Fibroblast of skin of scalp (primary cell): ENCODE measurements at regions not wholly inside any gene's neighbourhood (a gene's known extent, or its start where the extent isn't known, plus 50 kb on each side); places are given as distances from the start of the nearest gene placed in this dataset.

Source experiments
- DNase-seq: peaks from one replicate; pipeline ENCODE4 v3.0.0-alpha.2; 2013

DNA sequence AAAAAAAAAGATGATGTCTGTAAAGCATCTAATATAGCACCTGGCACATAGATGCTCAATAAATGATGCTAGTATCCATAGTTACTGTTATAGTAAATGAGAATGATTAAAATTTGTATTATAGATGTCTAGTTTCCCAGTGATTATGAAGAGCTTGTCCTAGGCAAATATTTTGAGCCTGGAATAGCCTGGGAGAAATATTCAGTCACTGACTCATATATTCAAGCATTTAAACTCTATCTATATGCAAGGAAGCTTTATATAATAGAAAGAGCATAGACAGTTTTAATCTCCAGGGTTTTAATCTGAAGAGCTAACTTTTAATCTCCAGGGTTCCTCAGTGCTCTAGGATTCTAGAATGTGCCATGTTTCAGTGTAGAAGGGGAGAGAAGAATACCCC is 91.5 kb upstream of the VASH1 start:
- DNase-seq = no peak

DNA sequence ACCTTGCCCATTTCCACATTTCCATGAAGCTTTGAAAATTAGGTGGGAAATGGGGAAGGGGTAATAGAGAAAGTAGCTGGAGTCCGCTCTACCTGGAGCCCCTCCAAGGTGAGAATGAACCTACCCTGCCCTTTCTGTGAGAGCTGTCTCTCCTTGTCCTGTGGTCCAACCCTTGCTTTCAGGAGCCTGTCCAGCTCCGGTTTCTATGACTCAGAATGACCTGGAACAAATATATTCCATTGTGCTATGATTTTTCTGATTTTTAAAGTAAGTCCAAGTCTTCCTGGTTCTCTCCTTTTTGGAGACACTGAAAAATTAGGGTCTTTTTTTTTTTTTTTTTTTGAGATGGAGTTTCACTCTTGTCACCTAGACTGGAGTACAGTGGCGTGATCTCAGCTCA is 89.1 kb upstream of the VASH1 start:
- no peak for DNase-seq

DNA sequence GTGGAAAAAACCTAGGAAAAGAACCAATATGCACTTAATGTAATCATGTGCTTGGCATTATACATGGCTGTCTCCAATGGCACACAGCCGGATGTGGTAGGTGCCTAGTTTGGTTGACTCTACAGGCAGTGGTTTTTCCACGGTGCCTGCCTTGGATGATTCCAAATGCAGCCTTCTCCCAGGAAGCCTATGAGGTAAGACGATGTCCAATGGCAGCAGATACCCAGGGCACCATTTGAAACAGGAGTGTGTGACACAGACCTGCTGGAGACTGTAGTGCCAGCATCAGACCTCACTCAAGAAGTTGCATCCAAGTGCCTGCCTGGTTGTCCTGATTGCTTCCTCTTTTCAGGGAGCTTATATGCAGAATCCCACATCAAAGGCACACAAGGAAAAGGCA is 88.0 kb upstream of the VASH1 start:
- no peak for DNase-seq

DNA sequence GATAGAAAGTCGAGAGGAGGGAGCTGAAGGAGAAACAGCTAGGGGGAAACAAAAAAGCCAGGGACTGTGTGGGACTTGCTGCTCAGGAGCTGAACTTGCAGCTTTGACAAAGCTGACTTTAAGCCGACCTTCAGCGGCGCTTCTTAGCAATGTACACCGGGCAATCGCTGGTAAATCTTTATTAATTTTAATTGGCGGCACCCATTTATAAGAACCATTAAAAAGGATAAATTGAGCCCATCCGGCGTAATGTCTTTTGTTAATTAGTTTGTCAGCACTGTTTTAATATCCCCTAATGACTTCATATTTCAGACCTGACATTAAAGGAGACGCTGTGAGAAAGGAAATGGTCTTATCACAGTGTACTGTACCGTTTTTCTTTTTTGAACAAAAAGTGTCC is 86.2 kb upstream of the VASH1 start:
- DNase-seq = no peak

DNA sequence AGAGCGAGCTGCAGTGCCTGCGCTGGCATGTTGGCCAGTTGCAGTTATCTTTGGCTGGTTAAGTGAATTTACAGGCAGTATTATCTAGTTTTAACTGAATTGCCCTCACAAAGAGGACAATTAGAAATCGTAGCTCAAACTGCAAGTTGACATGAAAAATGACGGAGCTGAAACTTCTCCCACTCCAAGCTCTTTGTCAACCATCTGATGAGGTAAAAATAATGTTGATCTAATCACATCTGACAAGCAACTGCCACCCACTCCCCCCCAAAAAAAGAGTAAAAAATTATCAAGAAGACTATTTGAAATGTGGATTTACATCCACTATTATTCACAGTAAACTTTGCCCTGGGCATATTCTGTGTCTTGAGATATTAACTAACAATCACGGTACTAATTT is 84.7 kb upstream of the VASH1 start:
- DNase-seq = no peak

DNA sequence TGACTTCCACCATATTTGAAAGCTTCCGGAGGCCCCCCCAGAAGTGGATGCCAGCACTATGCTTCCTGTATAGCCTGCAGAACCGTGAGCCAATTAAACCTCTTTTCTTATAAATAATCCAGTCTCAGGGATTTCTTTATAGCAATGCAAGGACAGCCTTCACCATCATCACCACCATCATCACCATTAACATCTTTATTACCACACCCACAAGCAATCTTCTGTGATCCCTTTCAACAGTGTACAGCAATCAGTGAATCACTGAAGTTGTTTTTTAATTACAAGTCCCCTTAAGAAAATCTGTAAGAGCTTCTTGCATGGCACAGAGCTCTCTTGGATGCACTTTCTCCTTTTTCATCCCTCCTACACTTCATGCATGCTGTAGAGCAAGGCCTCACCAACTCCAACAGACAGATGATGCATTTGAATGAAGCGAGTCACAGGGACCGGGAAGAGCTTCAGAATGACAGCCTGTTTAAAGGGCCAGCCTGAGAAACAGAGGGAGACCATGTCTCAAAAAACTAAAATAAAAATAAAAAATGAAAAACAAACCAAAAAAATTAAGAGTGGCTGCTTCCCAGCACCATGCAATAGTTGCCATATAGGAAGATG is 83.6 kb upstream of the VASH1 start:
- no peak for DNase-seq

GRCh38 chr14:76678244-76678800 is 82.9 kb upstream of the VASH1 start:
- DNase-seq = no peak

GRCh38 chr14:76682367-76682766 is 78.9 kb upstream of the VASH1 start:
- DNase-seq = no peak

DNA sequence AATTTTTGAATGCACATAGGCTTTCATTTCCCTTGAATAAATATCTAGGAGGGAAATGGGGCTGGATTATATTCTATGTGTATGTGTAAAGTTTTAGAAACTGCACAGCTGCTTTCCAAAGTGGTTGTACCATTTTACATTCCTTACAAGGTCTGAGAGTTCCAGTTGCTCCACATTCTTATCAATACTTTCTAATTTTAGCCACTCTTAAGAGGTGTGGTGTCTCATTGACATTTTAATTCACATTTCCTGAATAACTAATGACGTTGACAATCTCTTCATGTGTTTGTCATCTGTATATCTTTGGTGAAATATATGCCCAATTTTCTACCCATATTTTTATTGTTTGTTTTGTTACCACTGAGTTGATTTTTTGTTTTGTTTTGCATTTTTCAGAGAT is 74.6 kb upstream of the VASH1 start:
- no peak for DNase-seq

DNA sequence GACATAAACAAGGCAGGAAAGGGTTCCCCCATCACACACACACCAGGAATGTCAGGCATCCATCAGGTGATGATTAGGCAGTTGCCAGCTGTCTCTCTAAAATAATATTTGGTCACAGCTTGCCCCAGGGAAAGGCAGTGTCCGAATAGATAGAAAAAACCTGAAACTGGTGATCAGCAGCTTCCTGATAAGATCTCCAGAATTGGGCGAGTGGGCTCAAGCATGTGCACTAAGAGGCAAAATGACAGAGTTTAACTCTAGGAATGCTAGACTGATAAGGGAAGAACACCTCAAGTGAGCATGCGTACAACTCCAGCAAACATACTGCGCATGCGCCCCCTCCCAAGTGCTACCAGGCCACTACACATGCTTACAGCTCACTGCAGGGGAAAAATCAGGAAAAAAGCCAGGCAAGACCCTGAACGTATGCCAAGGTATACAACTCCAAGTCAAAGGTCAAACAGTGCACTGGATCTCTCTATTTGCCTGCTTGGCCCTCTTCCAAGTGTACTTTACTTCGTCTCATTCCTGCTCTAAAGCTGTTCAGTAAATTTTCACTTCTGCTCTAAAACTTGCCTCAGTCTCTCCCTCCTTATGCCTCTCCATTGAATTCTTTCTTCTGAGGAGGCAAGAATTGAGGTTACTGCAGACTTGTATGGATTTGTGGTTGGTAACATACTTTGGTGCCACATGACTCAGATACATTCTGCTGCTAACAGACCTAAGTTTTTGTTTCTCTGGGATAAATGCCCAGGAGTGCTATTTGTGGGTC is 73.5 kb upstream of the VASH1 start:
- peak; percentile 25 for DNase-seq

DNA sequence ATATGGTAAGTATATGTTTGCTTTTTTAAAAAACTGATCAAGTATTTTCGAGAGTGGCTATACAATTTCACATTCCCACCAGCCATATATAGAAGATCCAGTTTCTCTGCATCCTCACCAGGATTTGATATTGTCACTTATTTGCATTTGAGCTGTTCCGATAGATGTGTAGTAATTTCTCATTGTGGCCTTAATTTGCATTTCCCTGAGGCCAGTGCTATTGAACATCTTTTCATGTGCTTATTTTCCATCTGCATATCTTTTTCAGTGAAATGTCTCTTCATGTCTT is 72.9 kb upstream of the VASH1 start:
- no peak for DNase-seq

DNA sequence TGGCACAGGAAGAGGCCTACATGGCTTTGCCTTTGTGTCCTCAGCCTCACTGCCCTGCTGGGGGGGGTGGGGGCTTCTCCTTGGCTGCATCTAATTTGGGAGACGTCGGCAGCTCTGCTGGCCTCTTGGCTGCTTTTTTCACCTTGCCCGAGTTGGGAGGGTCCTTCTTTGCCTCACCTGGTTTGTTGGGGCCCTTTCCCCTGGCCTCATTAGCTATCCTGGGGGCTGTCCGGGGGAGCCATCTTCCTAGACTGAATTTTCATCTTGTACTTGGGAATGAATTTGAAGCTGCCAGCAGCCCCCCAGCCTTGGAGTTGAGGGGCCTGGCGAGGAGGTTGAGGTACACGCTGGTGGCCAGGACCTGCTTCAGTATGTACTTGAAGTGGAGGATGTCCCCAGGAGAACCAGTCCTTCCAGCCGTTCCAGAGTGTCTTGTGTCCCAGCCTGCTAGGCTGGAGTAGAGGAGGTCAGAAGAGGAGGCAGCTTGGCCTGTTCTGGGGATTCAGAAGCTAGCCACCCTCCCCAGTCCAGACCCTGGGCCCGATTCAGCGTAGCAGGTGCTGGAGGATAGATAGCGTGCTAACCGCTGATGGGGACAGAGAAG is 70.7 kb upstream of the VASH1 start:
- DNase-seq = no peak

- no peak for DNase-seq
Observed at GRCh38 chr14:76694106-76694505, 67.2 kb upstream of the VASH1 start.

GRCh38 chr14:76695263-76695920 is 65.9 kb upstream of the VASH1 start:
- no peak for DNase-seq

DNA sequence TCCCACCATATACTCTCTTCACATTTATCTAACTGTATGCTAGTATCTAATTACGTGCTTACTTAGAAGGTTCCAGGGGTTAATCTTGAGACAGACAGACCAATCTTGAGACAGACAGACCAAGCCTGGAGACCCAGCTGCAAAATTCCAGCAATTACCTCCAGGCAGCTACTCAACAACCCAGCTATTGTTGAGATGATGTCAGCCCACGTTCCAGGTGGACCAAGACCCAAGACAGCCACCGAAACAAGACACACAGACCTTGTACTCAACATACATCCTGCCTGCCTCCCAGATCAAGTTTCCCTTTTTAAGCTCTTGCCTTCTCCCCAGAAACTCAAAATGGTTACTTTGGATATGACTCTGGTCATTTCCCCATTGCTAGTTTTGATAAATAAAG is 64.9 kb upstream of the VASH1 start:
- no peak for DNase-seq

- no peak for DNase-seq
Observed at GRCh38 chr14:76696791-76697190, 64.5 kb upstream of the VASH1 start.

GRCh38 chr14:76697246-76697905 is 63.9 kb upstream of the VASH1 start:
- peak; percentile 28 for DNase-seq

- no peak for DNase-seq
Observed at GRCh38 chr14:76698191-76698590, 63.1 kb upstream of the VASH1 start.

DNA sequence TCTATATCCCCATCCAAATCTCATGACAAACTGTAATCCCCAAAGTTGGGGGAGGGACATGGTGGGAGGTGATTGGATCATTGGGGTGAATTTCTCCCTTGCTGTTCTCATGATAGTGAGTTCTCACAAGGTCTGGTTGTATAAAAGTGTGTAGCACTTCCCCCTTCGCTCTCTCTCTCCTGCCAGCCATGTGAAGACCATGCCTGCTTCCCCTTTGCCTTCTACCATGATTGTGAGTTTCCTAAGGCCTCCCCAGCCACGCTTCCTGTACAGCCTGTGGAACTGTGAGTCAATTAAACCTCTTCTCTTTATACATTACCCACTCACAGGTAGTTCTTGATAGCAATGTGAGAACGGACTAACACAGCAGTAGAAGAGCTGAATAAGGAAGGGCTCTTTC is 62.6 kb upstream of the VASH1 start:
- DNase-seq = no peak

DNA sequence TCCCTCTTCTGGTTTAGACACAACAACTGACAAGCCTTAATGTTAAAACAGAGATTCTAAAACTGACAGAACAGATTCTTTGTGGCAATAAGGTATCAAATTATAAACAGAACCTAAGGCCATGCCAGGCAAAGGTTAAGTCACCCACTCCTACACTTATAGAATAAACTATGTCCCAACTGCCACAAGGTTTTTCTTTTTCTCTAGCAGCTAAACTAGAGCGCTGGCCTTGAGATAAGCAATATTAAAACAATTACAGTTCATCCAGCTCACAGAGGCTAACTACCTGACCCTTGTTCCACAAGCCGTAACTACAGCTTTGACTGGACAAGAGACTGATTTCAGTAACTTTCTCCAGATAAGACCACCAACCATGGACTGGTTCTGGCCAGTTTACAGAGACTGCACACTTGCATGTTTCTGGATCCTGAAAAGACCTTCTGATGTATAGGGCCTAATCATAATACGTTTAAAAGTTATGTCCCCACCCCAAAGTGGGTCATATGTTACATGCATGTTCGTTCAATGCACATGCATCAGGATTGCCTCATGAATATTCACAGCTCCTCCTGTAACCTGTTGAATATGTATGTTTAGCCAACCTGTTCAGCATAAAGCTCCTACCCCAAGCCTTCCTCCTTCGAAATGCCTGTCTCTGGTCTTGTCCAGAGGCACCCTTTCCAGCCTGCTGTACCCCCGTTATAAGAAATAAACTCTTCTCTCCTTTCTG is 61.9 kb upstream of the VASH1 start:
- DNase-seq = no peak

- no peak for DNase-seq
Observed at GRCh38 chr14:76699939-76700590, 61.2 kb upstream of the VASH1 start.

GRCh38 chr14:76701436-76701835 is 59.8 kb upstream of the VASH1 start:
- DNase-seq = no peak
